ENCODE measurements at regions not wholly inside any gene's neighbourhood (a gene's known extent, or its start where the extent isn't known, plus 50 kb on each side); places are given as distances from the start of the nearest gene placed in this dataset.

GRCh38 chr18:24940416-24940815 lies 411.6 kb downstream of the ZNF521 start:
- TF ChIP-seq GATA2 (IDR thresholded peaks at IDR 0.05; ENCODE audit: low read depth, low read length) = no peak
- TF ChIP-seq GATA3 (IDR thresholded peaks at IDR 0.05; ENCODE audit: low read depth, low read length) = no peak
